MM.1S (cell line): ENCODE measurements at regions not wholly inside any gene's neighbourhood (a gene's known extent, or its start where the extent isn't known, plus 50 kb on each side); places are given as distances from the start of the nearest gene placed in this dataset.
"Not testable (repeated sequence)": the region's sequence is repeated elsewhere in the genome, so short reads cannot be mapped to it uniquely, and the experiment has no call there.

Experiments
- DNase-seq: peaks from one replicate; pipeline ENCODE4 v3.0.0-alpha.2; 2015
- H2AFZ ChIP-seq: fragments of 300-600 bp; sonication (generic); 2 replicates; pipeline ENCODE4 v1.6.0; 2016; ENCODE audit warnings: antibody characterized with exemption, low read length
- H3F3A ChIP-seq: fragments of 300-600 bp; sonication (generic); 2 replicates; pipeline ENCODE4 v1.6.1; 2016; ENCODE audit warnings: mild to moderate bottlenecking, antibody characterized with exemption, low read length, moderate library complexity, mixed read lengths; ENCODE audit not compliant: insufficient read depth
- H3K27ac ChIP-seq: fragments of 300-600 bp; sonication (generic); 2 replicates; pipeline ENCODE4 v1.5.1; 2016; ENCODE audit warnings: mild to moderate bottlenecking, low read length
- H3K27me3 ChIP-seq: fragments of 300-600 bp; sonication (generic); replicated peaks from 2 replicates; pipeline ENCODE4 v1.6.0; 2016; ENCODE audit warnings: low read length; ENCODE audit not compliant: insufficient read depth
- H3K36me3 ChIP-seq: fragments of 300-600 bp; sonication (generic); replicated peaks from 2 replicates; pipeline ENCODE4 v1.6.1; 2016; ENCODE audit warnings: mild to moderate bottlenecking, low read length, mixed read lengths; ENCODE audit not compliant: insufficient read depth
- H3K4me1 ChIP-seq: fragments of 300-600 bp; sonication (generic); 2 replicates; pipeline ENCODE4 v1.6.1; 2016; ENCODE audit warnings: low read length, mixed read lengths
- H3K4me2 ChIP-seq: fragments of 300-600 bp; sonication (generic); 2 replicates; pipeline ENCODE4 v1.6.0; 2016; ENCODE audit warnings: low read depth, low read length
- H3K4me3 ChIP-seq: fragments of 300-600 bp; sonication (generic); 2 replicates; pipeline ENCODE4 v1.5.1; 2016; ENCODE audit warnings: low read length, mixed read lengths
- H3K79me2 ChIP-seq: fragments of 300-600 bp; sonication (generic); 2 replicates; pipeline ENCODE4 v1.6.1; 2016; ENCODE audit warnings: mixed run types, low read length, mixed read lengths
- H3K9ac ChIP-seq: fragments of 300-600 bp; sonication (generic); 2 replicates; pipeline ENCODE4 v1.6.1; 2016; ENCODE audit warnings: low read length, mixed read lengths
- H3K9me2 ChIP-seq: fragments of 300-600 bp; sonication (generic); replicated peaks from 2 replicates; pipeline ENCODE4 v1.6.1; 2016; ENCODE audit warnings: mild to moderate bottlenecking, low read length, mixed read lengths; ENCODE audit not compliant: insufficient read depth
- H3K9me3 ChIP-seq: fragments of 300-600 bp; sonication (generic); replicated peaks from 2 replicates; pipeline ENCODE4 v1.6.1; 2016; ENCODE audit warnings: mild to moderate bottlenecking, low read length, mixed read lengths; ENCODE audit not compliant: insufficient read depth
- H4K20me1 ChIP-seq: fragments of 300-600 bp; sonication (generic); 2 replicates; pipeline ENCODE4 v1.6.1; 2016; ENCODE audit warnings: mild to moderate bottlenecking, low read length, moderate library complexity, mixed read lengths; ENCODE audit not compliant: insufficient read depth
- EZH2 ChIP-seq: fragments of 300-600 bp; sonication (generic); optimal IDR thresholded peaks from 2 replicates; pipeline ENCODE3; 2017; ENCODE audit warnings: low read depth, mild to moderate bottlenecking, antibody characterized with exemption, low read length, mixed read lengths
- EZH2phosphoT487 ChIP-seq: fragments of 300-600 bp; sonication (generic); IDR thresholded peaks from 2 replicates; pipeline ENCODE4 v1.6.1; 2018; ENCODE audit warnings: antibody characterized with exemption, low read length
- TF ChIP-seq, protein P1 (sequence below): fragments of 300-600 bp; sonication (generic); IDR thresholded peaks from 2 replicates; pipeline ENCODE4 v1.5.1; 2016; ENCODE audit warnings: antibody characterized with exemption, low read length, mixed read lengths

DNA sequence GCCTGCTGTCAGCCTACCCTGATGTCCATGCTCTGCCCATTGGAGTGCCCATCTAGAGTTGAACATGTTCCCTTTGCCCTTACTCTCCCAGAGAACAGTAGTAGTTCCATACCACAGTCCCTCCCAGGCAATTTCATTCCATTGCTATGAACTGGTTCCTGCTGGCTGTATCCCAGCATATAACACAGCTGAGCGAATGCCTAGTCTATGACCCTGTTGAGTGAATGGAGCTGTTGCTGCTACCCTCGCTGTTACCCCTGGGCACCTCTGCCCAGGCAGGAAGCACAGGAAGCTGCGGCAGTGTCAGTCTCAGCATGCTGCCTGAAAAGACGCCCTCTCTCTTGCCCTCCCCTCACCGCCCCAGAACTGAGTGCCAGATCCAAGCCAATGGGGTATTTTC is 73.3 kb downstream of the SOX3 start:
- no peak overlapping the region for H2AFZ ChIP-seq
- no peaks in the 10 kb centered on the region for H3K9me3 ChIP-seq
- H4K20me1 ChIP-seq, result no peaks in the 10 kb centered on the region
- H3F3A ChIP-seq, result no peaks in the 10 kb centered on the region
- no peak overlapping the region for H3K4me2 ChIP-seq
- no peaks in the 10 kb centered on the region for H3K9me2 ChIP-seq
- no peaks in the 10 kb centered on the region for H3K36me3 ChIP-seq
- no peak overlapping the region for H3K4me3 ChIP-seq
- H3K27me3 ChIP-seq, result no peaks in the 10 kb centered on the region
- DNase-seq, result no peak
- no peak overlapping the region for H3K9ac ChIP-seq
- H3K27ac ChIP-seq, result no peak overlapping the region
- H3K79me2 ChIP-seq, result no peaks in the 10 kb centered on the region
- TF ChIP-seq, protein P1, sequence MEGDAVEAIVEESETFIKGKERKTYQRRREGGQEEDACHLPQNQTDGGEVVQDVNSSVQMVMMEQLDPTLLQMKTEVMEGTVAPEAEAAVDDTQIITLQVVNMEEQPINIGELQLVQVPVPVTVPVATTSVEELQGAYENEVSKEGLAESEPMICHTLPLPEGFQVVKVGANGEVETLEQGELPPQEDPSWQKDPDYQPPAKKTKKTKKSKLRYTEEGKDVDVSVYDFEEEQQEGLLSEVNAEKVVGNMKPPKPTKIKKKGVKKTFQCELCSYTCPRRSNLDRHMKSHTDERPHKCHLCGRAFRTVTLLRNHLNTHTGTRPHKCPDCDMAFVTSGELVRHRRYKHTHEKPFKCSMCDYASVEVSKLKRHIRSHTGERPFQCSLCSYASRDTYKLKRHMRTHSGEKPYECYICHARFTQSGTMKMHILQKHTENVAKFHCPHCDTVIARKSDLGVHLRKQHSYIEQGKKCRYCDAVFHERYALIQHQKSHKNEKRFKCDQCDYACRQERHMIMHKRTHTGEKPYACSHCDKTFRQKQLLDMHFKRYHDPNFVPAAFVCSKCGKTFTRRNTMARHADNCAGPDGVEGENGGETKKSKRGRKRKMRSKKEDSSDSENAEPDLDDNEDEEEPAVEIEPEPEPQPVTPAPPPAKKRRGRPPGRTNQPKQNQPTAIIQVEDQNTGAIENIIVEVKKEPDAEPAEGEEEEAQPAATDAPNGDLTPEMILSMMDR, result no peak
- TF ChIP-seq EZH2 (no peak), EZH2phosphoT487 (no peak)
- H3K4me1 ChIP-seq, result no peaks in the 10 kb centered on the region

DNA sequence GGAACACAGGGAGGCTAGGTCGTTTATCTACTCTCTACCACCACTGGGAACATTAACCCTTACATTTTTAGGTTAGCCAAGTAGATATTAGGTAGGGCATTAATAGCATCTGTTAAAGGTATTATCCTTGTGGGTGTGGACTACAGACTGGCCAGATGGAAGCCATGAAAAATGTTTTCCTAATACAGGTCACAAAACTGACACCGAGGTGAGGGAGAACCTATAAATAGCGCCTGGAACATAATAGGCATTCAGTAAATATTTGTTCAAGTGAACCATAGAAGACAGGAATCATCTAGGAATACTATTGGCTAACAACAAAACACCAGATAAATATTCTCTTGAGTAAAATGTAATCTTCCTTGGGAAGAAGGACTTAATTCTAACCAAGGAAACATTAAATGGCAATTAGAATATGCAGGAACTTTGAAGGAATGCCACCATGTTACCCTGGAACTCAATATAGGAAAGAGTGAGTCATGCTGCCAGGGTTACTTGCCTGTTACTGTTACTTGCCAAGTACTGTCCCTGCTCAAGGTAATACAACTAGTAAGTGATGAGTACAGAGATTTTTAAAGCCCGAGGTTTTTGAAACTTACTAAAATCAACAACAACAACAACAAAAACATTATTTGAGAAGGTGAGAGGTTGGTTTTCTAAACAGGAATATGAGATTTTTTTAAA is 79.0 kb downstream of the SOX3 start:
- H3K27me3 ChIP-seq, result no peaks in the 10 kb centered on the region
- H3K9ac ChIP-seq, result no peak overlapping the region
- TF ChIP-seq, protein P1, result no peak
- no peak for TF ChIP-seq EZH2
- no peak for TF ChIP-seq EZH2phosphoT487
- H3K4me3 ChIP-seq, result no peak overlapping the region
- no peaks in the 10 kb centered on the region for H4K20me1 ChIP-seq
- no peaks in the 10 kb centered on the region for H3K79me2 ChIP-seq
- no peaks in the 10 kb centered on the region for H3K9me2 ChIP-seq
- no peaks in the 10 kb centered on the region for H3F3A ChIP-seq
- no peak overlapping the region for H3K27ac ChIP-seq
- H2AFZ ChIP-seq, result no peak overlapping the region
- H3K4me2 ChIP-seq, result no peak overlapping the region
- no peaks in the 10 kb centered on the region for H3K4me1 ChIP-seq
- DNase-seq, result no peak
- no peaks in the 10 kb centered on the region for H3K9me3 ChIP-seq
- no peaks in the 10 kb centered on the region for H3K36me3 ChIP-seq

DNA sequence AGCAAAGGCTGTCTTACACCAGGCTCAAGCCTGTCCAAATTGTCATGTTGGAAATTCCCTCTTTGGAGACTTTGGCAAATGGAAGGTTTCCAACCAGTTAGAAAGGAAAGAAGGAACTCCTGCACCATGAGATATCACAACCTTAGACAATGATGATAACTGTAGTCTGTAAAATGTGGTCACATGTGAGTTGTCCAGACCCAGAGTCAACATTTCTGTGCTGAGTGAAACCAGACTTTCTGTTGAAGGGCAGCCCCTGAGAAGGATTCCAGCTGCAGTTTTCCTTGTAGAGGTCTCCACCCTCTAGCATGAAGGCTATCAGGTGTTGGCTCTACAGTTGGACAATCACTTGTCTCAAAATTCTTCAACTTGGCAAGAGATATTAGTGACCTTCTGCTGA is 82.4 kb downstream of the SOX3 start:
- no peaks in the 10 kb centered on the region for H3F3A ChIP-seq
- no peaks in the 10 kb centered on the region for H4K20me1 ChIP-seq
- H3K36me3 ChIP-seq, result no peaks in the 10 kb centered on the region
- H3K79me2 ChIP-seq, result no peaks in the 10 kb centered on the region
- no peak overlapping the region for H3K4me3 ChIP-seq
- H3K9me2 ChIP-seq, result no peaks in the 10 kb centered on the region
- no peak for TF ChIP-seq EZH2
- TF ChIP-seq, protein P1, result no peak
- TF ChIP-seq EZH2phosphoT487, result no peak
- H3K27me3 ChIP-seq, result no peaks in the 10 kb centered on the region
- H3K9me3 ChIP-seq, result no peaks in the 10 kb centered on the region
- H3K4me1 ChIP-seq, result no peaks in the 10 kb centered on the region
- H3K4me2 ChIP-seq, result no peak overlapping the region
- H2AFZ ChIP-seq, result no peak overlapping the region
- no peak for DNase-seq
- H3K9ac ChIP-seq, result no peak overlapping the region
- no peak overlapping the region for H3K27ac ChIP-seq

DNA sequence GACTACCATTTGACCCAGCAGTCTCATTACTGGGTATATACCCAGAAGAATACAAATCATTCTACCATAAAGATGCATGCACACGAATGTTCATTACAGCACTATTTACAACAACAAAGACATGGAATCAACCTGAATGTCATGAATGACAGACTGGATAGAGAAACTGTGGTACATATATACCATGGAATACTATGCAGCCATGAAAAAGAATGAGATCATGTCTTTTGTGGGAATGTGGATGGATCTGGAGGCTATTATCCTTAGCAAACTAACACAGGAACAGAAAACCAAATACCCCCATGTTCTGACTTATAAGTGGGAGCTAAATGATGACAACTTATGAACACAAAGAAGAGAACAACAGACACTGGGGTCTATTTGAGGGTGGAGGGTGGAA is 102.7 kb downstream of the SOX3 start:
- not testable (repeated sequence) for H3K27me3 ChIP-seq, H3K79me2 ChIP-seq, H3K4me2 ChIP-seq, DNase-seq, H3K9me3 ChIP-seq, H3K9me2 ChIP-seq, H3K4me3 ChIP-seq, H3F3A ChIP-seq, H2AFZ ChIP-seq, H3K4me1 ChIP-seq, H3K9ac ChIP-seq, H3K27ac ChIP-seq, H3K36me3 ChIP-seq, H4K20me1 ChIP-seq

DNA sequence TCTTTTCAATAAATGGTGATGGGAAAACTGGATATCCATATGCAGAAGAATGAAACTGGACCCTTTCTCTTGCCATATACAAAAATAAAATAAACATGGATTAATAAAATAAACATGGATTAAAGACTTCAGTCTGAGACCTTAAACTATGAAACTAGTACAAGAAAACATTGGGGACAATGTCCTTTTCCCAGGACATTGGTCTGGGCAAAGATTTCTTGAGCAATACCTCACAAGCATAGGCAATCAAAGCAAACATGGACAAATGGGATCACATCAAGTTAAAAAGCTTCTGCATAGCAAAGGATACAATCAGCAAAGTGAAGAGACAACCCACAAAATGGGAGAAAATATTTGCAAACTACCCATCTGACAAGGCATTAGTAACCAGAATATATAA is 108.5 kb downstream of the SOX3 start:
- not testable (repeated sequence) for H3F3A ChIP-seq, H3K27me3 ChIP-seq, H3K27ac ChIP-seq, H3K79me2 ChIP-seq, H3K9me2 ChIP-seq, H4K20me1 ChIP-seq, H3K4me3 ChIP-seq, H3K9me3 ChIP-seq, H2AFZ ChIP-seq, H3K36me3 ChIP-seq, H3K4me1 ChIP-seq, H3K9ac ChIP-seq, H3K4me2 ChIP-seq, DNase-seq
